Thyroid gland (tissue), 4 donors: ENCODE measurements at regions not wholly inside any gene's neighbourhood (a gene's known extent, or its start where the extent isn't known, plus 50 kb on each side); places are given as distances from the start of the nearest gene placed in this dataset.

Experiments used
- POLR2A ChIP-seq, 2 donors: fragments of 450-650 bp; IDR thresholded peaks; one replicate each; pipeline ENCODE4 v1.6.1; 2017; ENCODE audit warnings: antibody characterized with exemption in 2 of 2, mild to moderate bottlenecking in 2 of 2, moderate library complexity in 1 of 2
- TF ChIP-seq, protein P1 (sequence below), 6 experiments: fragments of 200-600 bp in 3 of 6; fragments of 450-650 bp in 3 of 6; sonication (generic) in 3 of 6; IDR thresholded peaks; one replicate each; pipeline ENCODE4 v1.5.1; 2016 to 2019; ENCODE audit warnings: antibody characterized with exemption in 6 of 6, mild to moderate bottlenecking in 2 of 6, inconsistent platforms in 1 of 6, moderate library complexity in 1 of 6

DNA sequence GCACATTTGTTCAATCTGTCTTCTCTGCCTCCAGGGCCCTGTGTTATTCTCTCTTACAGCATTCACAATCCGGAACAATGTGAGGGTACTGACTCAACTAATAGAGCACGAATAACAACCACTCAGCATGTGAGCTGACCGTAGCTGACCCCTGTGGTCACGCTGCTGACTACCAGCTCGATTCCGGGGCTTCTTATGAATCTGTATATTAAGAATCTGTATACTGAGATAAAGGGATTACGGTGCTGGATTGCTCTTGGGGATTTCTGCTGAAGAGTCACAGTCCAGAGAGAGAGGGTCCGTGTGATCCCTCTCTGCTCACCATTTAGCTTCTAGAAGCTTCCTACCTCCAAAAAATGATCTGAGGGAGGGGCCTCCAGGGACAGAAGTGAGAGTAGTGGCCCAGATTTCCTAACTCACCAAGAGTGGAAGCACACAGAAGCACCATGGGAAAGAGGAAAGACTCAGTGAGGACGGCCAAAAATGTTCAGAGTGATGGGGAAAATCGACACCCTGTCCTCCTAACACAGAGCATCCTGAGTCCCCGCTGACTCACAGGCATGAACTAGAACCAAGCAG lies 156.2 kb downstream of the THBS2 start:
- TF ChIP-seq, protein P1, sequence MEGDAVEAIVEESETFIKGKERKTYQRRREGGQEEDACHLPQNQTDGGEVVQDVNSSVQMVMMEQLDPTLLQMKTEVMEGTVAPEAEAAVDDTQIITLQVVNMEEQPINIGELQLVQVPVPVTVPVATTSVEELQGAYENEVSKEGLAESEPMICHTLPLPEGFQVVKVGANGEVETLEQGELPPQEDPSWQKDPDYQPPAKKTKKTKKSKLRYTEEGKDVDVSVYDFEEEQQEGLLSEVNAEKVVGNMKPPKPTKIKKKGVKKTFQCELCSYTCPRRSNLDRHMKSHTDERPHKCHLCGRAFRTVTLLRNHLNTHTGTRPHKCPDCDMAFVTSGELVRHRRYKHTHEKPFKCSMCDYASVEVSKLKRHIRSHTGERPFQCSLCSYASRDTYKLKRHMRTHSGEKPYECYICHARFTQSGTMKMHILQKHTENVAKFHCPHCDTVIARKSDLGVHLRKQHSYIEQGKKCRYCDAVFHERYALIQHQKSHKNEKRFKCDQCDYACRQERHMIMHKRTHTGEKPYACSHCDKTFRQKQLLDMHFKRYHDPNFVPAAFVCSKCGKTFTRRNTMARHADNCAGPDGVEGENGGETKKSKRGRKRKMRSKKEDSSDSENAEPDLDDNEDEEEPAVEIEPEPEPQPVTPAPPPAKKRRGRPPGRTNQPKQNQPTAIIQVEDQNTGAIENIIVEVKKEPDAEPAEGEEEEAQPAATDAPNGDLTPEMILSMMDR (IDR thresholded peaks at IDR 0.05): no peak
- TF ChIP-seq POLR2A (IDR thresholded peaks at IDR 0.05): no peak
